DOHH2 (cell line): ENCODE measurements at regions not wholly inside any gene's neighbourhood (a gene's known extent, or its start where the extent isn't known, plus 50 kb on each side); places are given as distances from the start of the nearest gene placed in this dataset.

Experiments
- H3F3A ChIP-seq: fragments of 200-600 bp; sonication (generic), shearing (Covaris generic); 2 replicates; pipeline ENCODE4 v1.6.0; 2016; ENCODE audit warnings: antibody characterized with exemption, mild to moderate bottlenecking; ENCODE audit not compliant: control insufficient read depth, insufficient read depth
- H3K27ac ChIP-seq: fragments of 200-600 bp; sonication (generic); 2 replicates; pipeline ENCODE4 v1.5.1; 2014; ENCODE audit warnings: low read depth, mild to moderate bottlenecking, low read length, moderate library complexity
- H3K27me3 ChIP-seq: fragments of 200-600 bp; sonication (generic); 2 replicates; pipeline ENCODE4 v1.6.1; 2014; ENCODE audit warnings: mild to moderate bottlenecking, low read length, mixed read lengths; ENCODE audit not compliant: control insufficient read depth
- H3K36me3 ChIP-seq: fragments of 200-600 bp; sonication (generic); 2 replicates; pipeline ENCODE4 v1.6.1; 2014; ENCODE audit warnings: mild to moderate bottlenecking, low read length, moderate library complexity, mixed read lengths; ENCODE audit not compliant: control insufficient read depth
- H3K4me1 ChIP-seq: fragments of 200-600 bp; sonication (generic); 2 replicates; pipeline ENCODE4 v1.6.1; 2014; ENCODE audit warnings: mild to moderate bottlenecking, low read length, mixed read lengths; ENCODE audit not compliant: control insufficient read depth
- H3K4me2 ChIP-seq: fragments of 200-600 bp; sonication (generic); 2 replicates; pipeline ENCODE4 v1.6.0; 2014; ENCODE audit warnings: mild to moderate bottlenecking, low read length, moderate library complexity
- H3K4me3 ChIP-seq: fragments of 200-600 bp; sonication (generic); 2 replicates; pipeline ENCODE4 v1.5.1; 2014; ENCODE audit warnings: mild to moderate bottlenecking, low read length, mixed read lengths
- H3K79me2 ChIP-seq: fragments of 200-600 bp; sonication (generic); 2 replicates; pipeline ENCODE4 v1.6.1; 2014; ENCODE audit warnings: mild to moderate bottlenecking, low read length, mixed read lengths; ENCODE audit not compliant: control insufficient read depth
- H3K9me2 ChIP-seq: fragments of 200-600 bp; sonication (generic); replicated peaks from 2 replicates; pipeline ENCODE4 v1.6.1; 2014; ENCODE audit warnings: mild to moderate bottlenecking, low read length, mixed read lengths; ENCODE audit not compliant: control insufficient read depth
- H3K9me3 ChIP-seq: fragments of 200-600 bp; sonication (generic); 2 replicates; pipeline ENCODE4 v1.6.1; 2014; ENCODE audit warnings: antibody characterized with exemption, low read length, mixed read lengths; ENCODE audit not compliant: control insufficient read depth, insufficient read depth
- H4K20me1 ChIP-seq: fragments of 200-600 bp; sonication (generic); 2 replicates; pipeline ENCODE4 v1.6.0; 2014; ENCODE audit warnings: low read depth, mild to moderate bottlenecking, antibody characterized with exemption, low read length, moderate library complexity; ENCODE audit not compliant: control insufficient read depth, insufficient read depth
- CTCF ChIP-seq: fragments of 200-600 bp; sonication (generic); IDR thresholded peaks from one replicate; pipeline ENCODE4 v1.5.1; 2014; ENCODE audit warnings: antibody characterized with exemption, mild to moderate bottlenecking, low read depth, low read length; ENCODE audit not compliant: poor library complexity, severe bottlenecking
- EZH2phosphoT487 ChIP-seq: fragments of 200-600 bp; sonication (generic); IDR thresholded peaks from 2 replicates; pipeline ENCODE4 v1.6.1; 2017; ENCODE audit warnings: borderline replicate concordance, mild to moderate bottlenecking, antibody characterized with exemption, low read length, moderate library complexity, mixed read lengths

- TF ChIP-seq CTCF (no peak), EZH2phosphoT487 (no peak)
- Histone ChIP-seq H3K9me2 (no peaks in the 10 kb centered on the region), H3K27me3 (no peaks in the 10 kb centered on the region), H4K20me1 (no peaks in the 10 kb centered on the region), H3K4me3 (no peak overlapping the region), H3K79me2 (no peaks in the 10 kb centered on the region), H3K4me2 (no peak overlapping the region), H3K4me1 (no peaks in the 10 kb centered on the region), H3K9me3 (peaks cover 8% of the 10 kb centered on the region; the same call in 1 of the 2 replicates), H3F3A (no peaks in the 10 kb centered on the region), H3K27ac (no peak overlapping the region), H3K36me3 (no peaks in the 10 kb centered on the region)
Observed at GRCh38 chr14:81971911-81972310, 438.3 kb upstream of the SEL1L start.

GRCh38 chr14:81972601-81973000 is 438.9 kb upstream of the SEL1L start:
- Histone ChIP-seq H3K27me3 (no peaks in the 10 kb centered on the region), H3K4me2 (no peak overlapping the region), H3K79me2 (no peaks in the 10 kb centered on the region), H3K27ac (no peak overlapping the region), H3K4me1 (no peaks in the 10 kb centered on the region), H3K9me3 (peaks cover 8% of the 10 kb centered on the region; the same call in 1 of the 2 replicates), H3K9me2 (no peaks in the 10 kb centered on the region), H3K36me3 (no peaks in the 10 kb centered on the region), H3F3A (no peaks in the 10 kb centered on the region), H4K20me1 (no peaks in the 10 kb centered on the region), H3K4me3 (no peak overlapping the region)
- no peak for TF ChIP-seq EZH2phosphoT487
- TF ChIP-seq CTCF = no peak

GRCh38 chr14:81974543-81974942 is 440.9 kb upstream of the SEL1L start:
- TF ChIP-seq CTCF (no peak), EZH2phosphoT487 (no peak)
- no peaks in the 10 kb centered on the region for H3K36me3 ChIP-seq
- no peaks in the 10 kb centered on the region for H3K4me1 ChIP-seq

DNA sequence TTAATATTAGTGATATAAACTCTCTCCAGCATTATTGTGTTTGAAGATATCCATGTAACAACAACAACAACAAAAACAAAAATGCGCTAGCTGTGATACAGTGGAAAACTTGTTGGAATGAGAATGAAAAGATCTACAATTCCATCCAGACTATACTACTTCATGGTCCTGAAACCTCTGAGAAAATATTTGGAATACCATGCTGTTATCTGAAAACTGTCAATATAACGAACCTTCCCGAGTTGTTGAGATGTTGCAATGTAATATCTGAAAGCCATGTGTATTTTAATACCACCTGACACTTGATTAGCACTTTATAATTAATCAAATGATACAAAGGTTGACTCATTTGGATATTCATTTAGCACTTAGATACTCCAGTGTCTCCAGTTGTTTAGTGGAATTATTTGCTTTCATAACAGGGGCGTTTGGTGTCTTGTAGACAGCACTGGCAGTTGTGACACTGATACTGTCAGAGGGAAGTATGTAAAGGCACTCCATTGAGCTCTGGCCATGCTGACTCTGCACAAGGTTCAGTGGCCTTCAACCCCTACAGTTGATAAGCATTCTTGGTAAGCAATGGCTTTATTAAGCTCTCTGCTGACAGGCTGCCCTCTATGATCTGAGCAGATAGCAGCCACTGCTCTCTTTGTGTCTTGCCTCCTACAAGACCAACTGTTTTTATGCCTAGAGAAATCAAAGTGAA is 447.1 kb upstream of the SEL1L start:
- H3K36me3 ChIP-seq = no peaks in the 10 kb centered on the region
- H3K9me2 ChIP-seq = no peaks in the 10 kb centered on the region
- no peak overlapping the region for H3K4me3 ChIP-seq
- H4K20me1 ChIP-seq = no peaks in the 10 kb centered on the region
- no peaks in the 10 kb centered on the region for H3K79me2 ChIP-seq
- no peaks in the 10 kb centered on the region for H3F3A ChIP-seq
- H3K27me3 ChIP-seq = no peaks in the 10 kb centered on the region
- H3K27ac ChIP-seq = no peak overlapping the region
- no peaks in the 10 kb centered on the region for H3K9me3 ChIP-seq
- no peaks in the 10 kb centered on the region for H3K4me1 ChIP-seq
- H3K4me2 ChIP-seq = no peak overlapping the region
- no peak for TF ChIP-seq CTCF

More at GRCh38 chr14:81974543-81974942, 440.9 kb upstream of the SEL1L start:
- Histone ChIP-seq H3K9me3 (0 out of 2 replicates have a peak, but pooled peaks cover 4% of the 10 kb centered on the region), H3K79me2 (no peaks in the 10 kb centered on the region), H3K9me2 (no peaks in the 10 kb centered on the region), H3K27ac (no peak overlapping the region), H3K27me3 (no peaks in the 10 kb centered on the region), H3F3A (no peaks in the 10 kb centered on the region), H3K4me3 (no peak overlapping the region), H4K20me1 (no peaks in the 10 kb centered on the region), H3K4me2 (no peak overlapping the region)
